HCT116 (cell line): ENCODE measurements at regions not wholly inside any gene's neighbourhood (a gene's known extent, or its start where the extent isn't known, plus 50 kb on each side); places are given as distances from the start of the nearest gene placed in this dataset.

Experiments used
- CEBPB ChIP-seq: IDR thresholded peaks from 2 replicates; pipeline ENCODE4 v1.6.1; 2012; ENCODE audit warnings: low read depth
- EZH2 ChIP-seq: fragments of 200-600 bp; sonication (generic); IDR thresholded peaks from 2 replicates; pipeline ENCODE4 v1.6.1; 2017; ENCODE audit warnings: antibody characterized with exemption, mixed run types
- POLR2AphosphoS5 ChIP-seq: IDR thresholded peaks from 2 replicates; pipeline ENCODE4 v1.6.1; 2011; ENCODE audit warnings: mild to moderate bottlenecking, low read depth, low read length, moderate library complexity
- SP1 ChIP-seq: IDR thresholded peaks from 2 replicates; pipeline ENCODE4 v1.6.1; 2012; ENCODE audit warnings: low read depth
- TF ChIP-seq, protein P1 (sequence below): IDR thresholded peaks from 2 replicates; pipeline ENCODE4 v1.6.1; 2012

DNA sequence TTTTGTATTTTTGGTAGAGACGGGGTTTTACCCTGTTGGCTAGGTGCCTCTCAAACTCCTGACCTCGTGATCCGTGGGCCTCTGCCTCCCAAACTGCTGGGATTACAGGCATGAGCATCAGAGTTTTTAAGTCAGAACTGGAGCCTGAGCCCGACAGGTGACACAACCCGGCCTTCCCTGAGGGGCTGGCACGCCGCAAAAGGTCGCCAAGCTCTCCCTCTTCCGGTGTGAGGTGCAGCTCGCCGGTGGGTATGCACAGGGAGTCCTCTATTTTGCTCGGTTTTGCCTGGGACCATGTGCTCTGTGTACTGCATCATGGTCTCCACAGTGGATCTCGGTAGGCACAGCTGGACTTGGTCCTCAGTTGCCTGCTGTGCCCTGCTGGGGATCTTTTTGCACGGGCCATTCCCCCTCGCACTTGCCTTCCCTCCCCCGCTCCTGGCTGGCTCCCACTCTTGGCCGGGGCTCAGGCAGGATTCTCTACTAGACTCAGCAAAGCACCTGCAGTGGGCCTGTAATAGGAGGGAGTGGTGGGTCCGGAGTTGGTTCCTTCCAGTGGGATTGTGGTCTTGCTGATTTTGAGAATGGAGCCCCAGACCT lies 101.2 kb upstream of the KLF13 start:
- TF ChIP-seq CEBPB (no peak), EZH2 (no peak), SP1 (no peak), POLR2AphosphoS5 (no peak)
- TF ChIP-seq, protein P1, sequence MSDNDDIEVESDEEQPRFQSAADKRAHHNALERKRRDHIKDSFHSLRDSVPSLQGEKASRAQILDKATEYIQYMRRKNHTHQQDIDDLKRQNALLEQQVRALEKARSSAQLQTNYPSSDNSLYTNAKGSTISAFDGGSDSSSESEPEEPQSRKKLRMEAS, result no peak
